ENCODE measurements at regions not wholly inside any gene's neighbourhood (a gene's known extent, or its start where the extent isn't known, plus 50 kb on each side); places are given as distances from the start of the nearest gene placed in this dataset.

DNA sequence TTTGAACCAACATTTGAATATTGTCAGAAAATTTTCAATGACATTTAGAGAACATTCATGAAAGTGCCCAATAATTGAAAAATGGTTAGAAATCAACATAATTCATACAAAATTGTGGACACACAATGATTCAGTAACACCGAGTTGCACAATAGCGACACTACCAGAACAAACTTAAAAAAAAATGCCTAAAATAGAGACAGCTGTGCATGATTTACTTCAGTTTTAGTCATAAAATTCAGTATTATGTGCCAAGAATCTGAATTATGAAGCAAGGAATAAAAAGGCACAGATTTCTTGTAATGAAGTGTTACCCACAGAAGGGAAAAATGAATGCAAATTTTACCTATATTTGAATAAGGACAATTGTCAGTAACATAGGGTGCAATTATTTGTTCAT, 396.0 kb downstream of the SEMA3D start:
- H3F3A ChIP-seq (ENCODE audit: low read depth): no peaks in the 10 kb centered on the region
- no peak overlapping the region for H3K9ac ChIP-seq (ENCODE audit: low read depth, low read length, poor library complexity, severe bottlenecking)
- no peak overlapping the region for H3K4me3 ChIP-seq (ENCODE audit: low read length, poor library complexity, severe bottlenecking)
- H3K36me3 ChIP-seq (ENCODE audit: insufficient read depth, low read length): no peaks in the 10 kb centered on the region
- no peaks in the 10 kb centered on the region for H3K79me2 ChIP-seq (ENCODE audit: insufficient read depth, low read length)
- no peaks in the 10 kb centered on the region for H3K9me2 ChIP-seq (replicated peaks; ENCODE audit: low read depth, low read length)
- no peaks in the 10 kb centered on the region for H4K20me1 ChIP-seq (ENCODE audit: insufficient read depth, low read length, poor library complexity, severe bottlenecking)
- H2AFZ ChIP-seq (ENCODE audit: low read length): no peak overlapping the region
- TF ChIP-seq, protein P1, sequence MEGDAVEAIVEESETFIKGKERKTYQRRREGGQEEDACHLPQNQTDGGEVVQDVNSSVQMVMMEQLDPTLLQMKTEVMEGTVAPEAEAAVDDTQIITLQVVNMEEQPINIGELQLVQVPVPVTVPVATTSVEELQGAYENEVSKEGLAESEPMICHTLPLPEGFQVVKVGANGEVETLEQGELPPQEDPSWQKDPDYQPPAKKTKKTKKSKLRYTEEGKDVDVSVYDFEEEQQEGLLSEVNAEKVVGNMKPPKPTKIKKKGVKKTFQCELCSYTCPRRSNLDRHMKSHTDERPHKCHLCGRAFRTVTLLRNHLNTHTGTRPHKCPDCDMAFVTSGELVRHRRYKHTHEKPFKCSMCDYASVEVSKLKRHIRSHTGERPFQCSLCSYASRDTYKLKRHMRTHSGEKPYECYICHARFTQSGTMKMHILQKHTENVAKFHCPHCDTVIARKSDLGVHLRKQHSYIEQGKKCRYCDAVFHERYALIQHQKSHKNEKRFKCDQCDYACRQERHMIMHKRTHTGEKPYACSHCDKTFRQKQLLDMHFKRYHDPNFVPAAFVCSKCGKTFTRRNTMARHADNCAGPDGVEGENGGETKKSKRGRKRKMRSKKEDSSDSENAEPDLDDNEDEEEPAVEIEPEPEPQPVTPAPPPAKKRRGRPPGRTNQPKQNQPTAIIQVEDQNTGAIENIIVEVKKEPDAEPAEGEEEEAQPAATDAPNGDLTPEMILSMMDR (conservative IDR thresholded peaks at IDR 0.05; ENCODE audit: low read length): no peak
- no peak for TF ChIP-seq EZH2phosphoT487 (IDR thresholded peaks at IDR 0.05; ENCODE audit: borderline replicate concordance)
- H3K4me2 ChIP-seq (ENCODE audit: low read depth, low read length, poor library complexity, severe bottlenecking): no peak overlapping the region
- no peaks in the 10 kb centered on the region for H3K4me1 ChIP-seq (ENCODE audit: insufficient read depth, low read length, poor library complexity, severe bottlenecking)
- H3K9me3 ChIP-seq (ENCODE audit: insufficient read depth, low read depth, low read length): no peaks in the 10 kb centered on the region
- no peaks in the 10 kb centered on the region for H3K27me3 ChIP-seq (ENCODE audit: insufficient read depth, low read length, poor library complexity, severe bottlenecking)

DNA sequence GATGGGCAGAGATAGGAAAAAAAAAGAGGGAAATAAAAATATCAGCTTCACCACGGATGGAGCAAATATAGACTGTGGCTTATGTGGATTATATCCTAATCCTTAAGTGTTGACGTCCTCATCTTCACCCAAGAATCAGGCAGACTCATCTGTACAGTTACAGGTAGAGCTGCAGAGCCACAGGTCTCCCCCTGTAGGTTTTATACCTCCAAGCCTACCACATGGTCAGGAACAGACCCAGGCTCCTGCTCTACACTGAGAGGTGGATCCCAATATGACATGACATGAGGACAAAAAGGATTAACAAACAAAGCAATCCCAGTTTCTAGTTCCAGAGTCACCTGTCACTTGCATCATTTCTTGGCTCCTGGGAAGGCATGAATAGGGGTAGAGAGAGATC, 400.8 kb downstream of the SEMA3D start:
- no peaks in the 10 kb centered on the region for H3K36me3 ChIP-seq (ENCODE audit: insufficient read depth, low read length)
- H3K9me3 ChIP-seq (ENCODE audit: insufficient read depth, low read depth, low read length): no peaks in the 10 kb centered on the region
- no peaks in the 10 kb centered on the region for H3K27me3 ChIP-seq (ENCODE audit: insufficient read depth, low read length, poor library complexity, severe bottlenecking)
- no peaks in the 10 kb centered on the region for H3K4me1 ChIP-seq (ENCODE audit: insufficient read depth, low read length, poor library complexity, severe bottlenecking)
- H3K79me2 ChIP-seq (ENCODE audit: insufficient read depth, low read length): no peaks in the 10 kb centered on the region
- TF ChIP-seq EZH2phosphoT487 (IDR thresholded peaks at IDR 0.05; ENCODE audit: borderline replicate concordance): no peak
- TF ChIP-seq, protein P1 (conservative IDR thresholded peaks at IDR 0.05; ENCODE audit: low read length): no peak
- no peaks in the 10 kb centered on the region for H4K20me1 ChIP-seq (ENCODE audit: insufficient read depth, low read length, poor library complexity, severe bottlenecking)
- no peaks in the 10 kb centered on the region for H3F3A ChIP-seq (ENCODE audit: low read depth)
- H2AFZ ChIP-seq (ENCODE audit: low read length): no peak overlapping the region
- no peaks in the 10 kb centered on the region for H3K9me2 ChIP-seq (replicated peaks; ENCODE audit: low read depth, low read length)
- H3K9ac ChIP-seq (ENCODE audit: low read depth, low read length, poor library complexity, severe bottlenecking): no peak overlapping the region
- no peak overlapping the region for H3K4me3 ChIP-seq (ENCODE audit: low read length, poor library complexity, severe bottlenecking)
- no peak overlapping the region for H3K4me2 ChIP-seq (ENCODE audit: low read depth, low read length, poor library complexity, severe bottlenecking)

GRCh38 chr7:84784450-84784849, 402.4 kb downstream of the SEMA3D start:
- Histone ChIP-seq H2AFZ (ENCODE audit: low read length) (no peak overlapping the region), H3K4me3 (ENCODE audit: low read length, poor library complexity, severe bottlenecking) (no peak overlapping the region), H3K9ac (ENCODE audit: low read depth, low read length, poor library complexity, severe bottlenecking) (no peak overlapping the region), H4K20me1 (ENCODE audit: insufficient read depth, low read length, poor library complexity, severe bottlenecking) (no peaks in the 10 kb centered on the region), H3K27me3 (ENCODE audit: insufficient read depth, low read length, poor library complexity, severe bottlenecking) (no peaks in the 10 kb centered on the region), H3K4me2 (ENCODE audit: low read depth, low read length, poor library complexity, severe bottlenecking) (no peak overlapping the region), H3K79me2 (ENCODE audit: insufficient read depth, low read length) (no peaks in the 10 kb centered on the region), H3K9me2 (replicated peaks; ENCODE audit: low read depth, low read length) (no peaks in the 10 kb centered on the region), H3K4me1 (ENCODE audit: insufficient read depth, low read length, poor library complexity, severe bottlenecking) (no peaks in the 10 kb centered on the region), H3K9me3 (ENCODE audit: insufficient read depth, low read depth, low read length) (no peaks in the 10 kb centered on the region), H3F3A (ENCODE audit: low read depth) (no peaks in the 10 kb centered on the region), H3K36me3 (ENCODE audit: insufficient read depth, low read length) (no peaks in the 10 kb centered on the region)
- TF ChIP-seq, protein P1 (conservative IDR thresholded peaks at IDR 0.05; ENCODE audit: low read length): no peak
- no peak for TF ChIP-seq EZH2phosphoT487 (IDR thresholded peaks at IDR 0.05; ENCODE audit: borderline replicate concordance)

Measured in Loucy (cell line).